ENCODE measurements at regions not wholly inside any gene's neighbourhood (a gene's known extent, or its start where the extent isn't known, plus 50 kb on each side); places are given as distances from the start of the nearest gene placed in this dataset.

GRCh38 chr1:30323352-30323751, 400.0 kb downstream of the MATN1 start:
- TF ChIP-seq POLR2AphosphoS5 (IDR thresholded peaks at IDR 0.05; ENCODE audit: low read depth, low read length) (no peak), SPI1 (IDR thresholded peaks at IDR 0.05; ENCODE audit: low read depth, low read length) (no peak), TAF1 (IDR thresholded peaks at IDR 0.05; ENCODE audit: low read depth, low read length) (no peak), POLR2A (IDR thresholded peaks at IDR 0.05; ENCODE audit: low read depth, low read length) (no peak), POU2F2 (IDR thresholded peaks at IDR 0.05; ENCODE audit: low read depth, low read length) (no peak), PAX5 (IDR thresholded peaks at IDR 0.05; ENCODE audit: insufficient read depth, low read length, severe bottlenecking) (no peak)
